ENCODE measurements at regions not wholly inside any gene's neighbourhood (a gene's known extent, or its start where the extent isn't known, plus 50 kb on each side); places are given as distances from the start of the nearest gene placed in this dataset.
"Not testable (repeated sequence)": the region's sequence is repeated elsewhere in the genome, so short reads cannot be mapped to it uniquely, and the experiment has no call there.

GRCh38 chr2:236369661-236370062 is 105.5 kb upstream of the ASB18 start:
- DNase-seq (ENCODE audit: extremely low read depth in 1 of 2, low read depth in 1 of 2), result no peak

- no peak for DNase-seq (ENCODE audit: extremely low read depth in 1 of 2, low read depth in 1 of 2)
These were observed 106.7 kb upstream of the ASB18 start for GRCh38 chr2:236370847-236371409.

GRCh38 chr2:236375973-236376476 is 111.8 kb upstream of the ASB18 start:
- no peak for DNase-seq (ENCODE audit: extremely low read depth in 1 of 2, low read depth in 1 of 2)

GRCh38 chr2:236376566-236377244 is 112.5 kb upstream of the ASB18 start:
- no peak for DNase-seq (ENCODE audit: extremely low read depth in 1 of 2, low read depth in 1 of 2)

- no peak for DNase-seq (ENCODE audit: extremely low read depth in 1 of 2, low read depth in 1 of 2)
These were observed 115.9 kb upstream of the ASB18 start for GRCh38 chr2:236380051-236380612.

GRCh38 chr2:236381253-236381652 is 117.0 kb upstream of the ASB18 start:
- DNase-seq (ENCODE audit: extremely low read depth in 1 of 2, low read depth in 1 of 2), result not testable (repeated sequence)

GRCh38 chr2:236389284-236390216 is 125.3 kb upstream of the ASB18 start:
- DNase-seq (ENCODE audit: extremely low read depth in 1 of 2, low read depth in 1 of 2), result not testable (repeated sequence)

GRCh38 chr2:236393101-236393500 is 128.9 kb upstream of the ASB18 start:
- no peak for DNase-seq (ENCODE audit: extremely low read depth in 1 of 2, low read depth in 1 of 2)

- no peak for DNase-seq (ENCODE audit: extremely low read depth in 1 of 2, low read depth in 1 of 2)
These were observed 129.4 kb upstream of the ASB18 start for GRCh38 chr2:236393581-236393980.

GRCh38 chr2:236394571-236394970 is 130.4 kb upstream of the ASB18 start:
- no peak for DNase-seq (ENCODE audit: extremely low read depth in 1 of 2, low read depth in 1 of 2)

- DNase-seq (ENCODE audit: extremely low read depth in 1 of 2, low read depth in 1 of 2), result no peak
These were observed 130.9 kb upstream of the ASB18 start for GRCh38 chr2:236395067-236395466.

GRCh38 chr2:236396818-236397350 is 132.7 kb upstream of the ASB18 start:
- DNase-seq (ENCODE audit: extremely low read depth in 1 of 2, low read depth in 1 of 2), result no peak

GRCh38 chr2:236397681-236398080 is 133.5 kb upstream of the ASB18 start:
- no peak for DNase-seq (ENCODE audit: extremely low read depth in 1 of 2, low read depth in 1 of 2)

- no peak for DNase-seq (ENCODE audit: extremely low read depth in 1 of 2, low read depth in 1 of 2)
These were observed 135.2 kb upstream of the ASB18 start for GRCh38 chr2:236399409-236399808.

- no peak for DNase-seq (ENCODE audit: extremely low read depth in 1 of 2, low read depth in 1 of 2)
These were observed 135.9 kb upstream of the ASB18 start for GRCh38 chr2:236400046-236400574.

- no peak for DNase-seq (ENCODE audit: extremely low read depth in 1 of 2, low read depth in 1 of 2)
These were observed 136.6 kb upstream of the ASB18 start for GRCh38 chr2:236400594-236401360.

GRCh38 chr2:236402033-236402790 is 138.0 kb upstream of the ASB18 start:
- DNase-seq (ENCODE audit: extremely low read depth in 1 of 2, low read depth in 1 of 2), result no peak

- no peak for DNase-seq (ENCODE audit: extremely low read depth in 1 of 2, low read depth in 1 of 2)
These were observed 138.9 kb upstream of the ASB18 start for GRCh38 chr2:236403125-236403524.

- DNase-seq (ENCODE audit: extremely low read depth in 1 of 2, low read depth in 1 of 2), result no peak
These were observed 139.6 kb upstream of the ASB18 start for GRCh38 chr2:236403811-236404210.
